PC-3 (cell line): ENCODE measurements at regions not wholly inside any gene's neighbourhood (a gene's known extent, or its start where the extent isn't known, plus 50 kb on each side); places are given as distances from the start of the nearest gene placed in this dataset.
"Not testable (repeated sequence)": the region's sequence is repeated elsewhere in the genome, so short reads cannot be mapped to it uniquely, and the experiment has no call there.

Source experiments
- CTCF ChIP-seq: fragments of 300-600 bp; sonication (generic); conservative IDR thresholded peaks from 2 replicates; pipeline ENCODE4 v1.5.1; 2017; ENCODE audit warnings: antibody characterized with exemption, low read depth, mild to moderate bottlenecking, low read length
- EZH2 ChIP-seq: fragments of 300-600 bp; sonication (generic); IDR thresholded peaks from one replicate; pipeline ENCODE4 v1.6.1; 2017; ENCODE audit warnings: antibody characterized with exemption, mild to moderate bottlenecking, low read length; ENCODE audit not compliant: unreplicated experiment
- EZH2phosphoT487 ChIP-seq: fragments of 300-600 bp; sonication (generic); IDR thresholded peaks from 2 replicates; pipeline ENCODE4 v1.6.1; 2018; ENCODE audit warnings: mild to moderate bottlenecking, antibody characterized with exemption, low read length, borderline replicate concordance

GRCh38 chr7:51900755-51901488 lies 584.3 kb upstream of the COBL start:
- not testable (repeated sequence) for TF ChIP-seq CTCF, EZH2, EZH2phosphoT487
